RPMI8226 (cell line): ENCODE measurements at regions not wholly inside any gene's neighbourhood (a gene's known extent, or its start where the extent isn't known, plus 50 kb on each side); places are given as distances from the start of the nearest gene placed in this dataset.

Experiments used
- DNase-seq: peaks from one replicate; pipeline ENCODE4 v3.0.0-alpha.2; 2015

GRCh38 chr4:119930546-119930945, 136.1 kb downstream of the MAD2L1 start:
- no peak for DNase-seq

- no peak for DNase-seq
These were observed 144.8 kb downstream of the MAD2L1 start for GRCh38 chr4:119921830-119922229.

DNA sequence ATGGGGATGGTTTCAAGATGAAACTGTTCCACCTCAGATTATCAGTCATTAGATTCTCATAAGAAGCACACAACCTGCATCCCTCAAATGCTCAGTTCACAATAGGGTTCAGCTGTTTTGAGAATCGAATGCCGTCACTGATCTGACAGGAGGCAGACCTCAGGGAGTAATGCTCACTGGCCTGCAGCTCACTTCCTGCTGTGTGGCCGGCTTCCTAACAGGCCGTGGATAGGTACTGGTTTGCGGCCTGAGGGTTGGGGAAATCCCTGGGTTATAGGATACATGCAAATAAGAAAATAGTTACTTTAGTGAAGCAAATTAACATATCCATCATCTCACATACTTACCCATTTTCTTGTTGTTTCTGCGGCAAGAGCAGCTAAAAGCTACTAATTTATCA, 160.4 kb downstream of the MAD2L1 start:
- no peak for DNase-seq

DNA sequence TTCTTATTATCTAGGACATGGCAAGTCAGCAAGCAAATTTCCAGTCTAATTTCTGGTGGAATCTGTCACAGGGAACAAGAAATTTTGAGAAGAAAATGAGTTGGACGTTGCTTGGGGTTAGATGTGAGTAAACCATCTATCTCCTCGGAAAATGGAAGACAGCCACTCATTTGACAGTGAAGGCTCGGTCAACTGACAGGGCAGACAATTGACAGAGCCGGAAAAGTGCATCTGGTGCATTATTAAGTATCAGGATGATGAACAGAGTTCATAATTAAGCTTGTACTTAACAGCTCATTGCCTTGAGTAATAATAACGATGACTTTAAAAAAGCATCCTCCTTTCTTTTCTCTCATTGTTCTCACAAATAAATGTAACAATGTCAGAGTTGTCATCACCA, 168.4 kb downstream of the MAD2L1 start:
- DNase-seq: no peak

DNA sequence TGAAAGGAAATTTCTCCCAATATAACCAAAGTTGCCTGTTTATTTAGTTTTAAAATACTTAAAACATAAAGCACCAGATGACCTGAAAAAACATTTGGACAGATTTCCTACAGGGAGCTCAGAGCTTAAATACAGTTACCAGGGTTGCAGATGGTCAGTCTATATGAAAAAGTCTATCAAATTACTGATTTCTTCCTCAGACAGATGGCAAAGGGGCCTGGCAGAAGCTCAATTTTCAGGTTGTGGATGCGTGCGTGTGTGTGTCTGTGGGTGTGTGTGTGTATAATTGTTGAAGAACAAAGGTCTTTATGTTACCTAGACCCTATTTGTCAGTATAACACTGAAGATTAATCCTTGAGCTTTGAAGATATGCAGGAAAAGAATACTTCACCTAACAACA, 169.4 kb downstream of the MAD2L1 start:
- no peak for DNase-seq

- DNase-seq: no peak
These were observed 171.9 kb downstream of the MAD2L1 start for GRCh38 chr4:119894650-119895208.

DNA sequence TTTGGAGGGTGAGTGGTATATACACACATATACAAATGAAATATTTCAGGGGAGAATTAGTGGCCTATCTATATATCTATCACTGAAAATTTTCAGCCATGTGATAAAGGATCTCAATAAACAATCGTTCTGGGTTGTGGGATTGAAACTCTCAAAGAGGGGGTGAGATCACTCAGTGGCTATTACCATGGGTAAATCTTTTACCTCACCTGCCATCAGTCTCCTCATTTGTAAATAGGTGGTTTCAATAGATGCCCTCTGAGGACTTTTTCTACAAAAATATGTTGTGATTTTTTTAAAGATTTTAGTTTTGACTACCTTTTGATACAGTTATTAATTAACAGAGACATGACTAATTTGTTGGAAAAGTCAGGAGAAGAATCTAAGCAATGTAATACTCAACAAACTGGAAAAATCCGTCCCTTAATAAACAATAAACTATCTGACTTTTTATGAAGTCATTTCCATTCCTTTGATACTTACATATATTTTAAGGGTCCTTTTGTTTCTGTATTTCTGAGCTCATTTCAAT, 192.8 kb downstream of the MAD2L1 start:
- DNase-seq: no peak

DNA sequence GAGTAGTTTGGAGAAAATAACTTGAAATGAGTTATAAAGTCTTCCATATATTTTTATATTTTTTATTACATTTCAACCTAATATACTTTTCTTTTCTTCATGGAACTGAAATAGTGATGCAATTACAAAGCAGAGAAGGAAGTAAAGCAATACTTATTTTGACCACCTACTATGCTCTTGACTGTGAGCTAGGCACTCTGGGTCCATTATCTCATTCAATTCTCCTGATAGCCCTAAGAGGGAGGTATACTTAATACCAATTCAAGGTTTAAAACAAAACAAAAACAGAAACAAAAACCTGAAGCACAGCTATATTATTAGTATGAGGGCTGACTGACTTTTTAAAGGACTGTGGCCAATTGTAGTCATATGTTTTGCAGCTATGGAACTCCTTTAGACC, 193.5 kb downstream of the MAD2L1 start:
- no peak for DNase-seq

DNA sequence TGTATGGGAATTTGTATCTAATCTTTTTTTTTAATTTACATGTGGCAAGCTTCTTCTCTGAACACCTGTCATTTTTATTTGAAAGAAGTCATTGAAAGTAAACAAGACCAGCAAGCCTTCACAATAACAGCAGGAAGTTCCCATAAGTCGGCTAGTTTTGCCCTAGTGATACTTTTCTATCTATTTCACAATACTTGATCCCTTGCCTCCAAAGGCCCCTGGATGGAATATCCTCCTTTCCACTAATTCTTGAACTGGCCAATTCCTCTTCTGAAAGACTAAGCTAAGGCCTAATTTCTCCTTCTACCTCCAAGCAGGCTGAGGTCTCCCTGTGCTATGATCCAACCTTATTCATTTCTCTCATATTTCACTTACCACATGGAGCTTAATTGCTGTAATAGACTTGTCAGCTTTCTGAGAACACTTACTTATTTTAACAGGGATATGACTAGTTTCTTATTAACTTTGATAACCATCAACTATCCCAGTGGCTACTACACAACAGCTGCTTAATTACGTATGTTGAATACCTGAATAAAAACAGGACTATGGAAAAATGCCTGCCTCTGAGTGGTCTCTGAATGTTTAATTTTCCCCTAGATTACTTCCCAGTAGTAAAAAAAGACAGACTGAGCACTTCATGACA, 194.2 kb downstream of the MAD2L1 start:
- DNase-seq: no peak

DNA sequence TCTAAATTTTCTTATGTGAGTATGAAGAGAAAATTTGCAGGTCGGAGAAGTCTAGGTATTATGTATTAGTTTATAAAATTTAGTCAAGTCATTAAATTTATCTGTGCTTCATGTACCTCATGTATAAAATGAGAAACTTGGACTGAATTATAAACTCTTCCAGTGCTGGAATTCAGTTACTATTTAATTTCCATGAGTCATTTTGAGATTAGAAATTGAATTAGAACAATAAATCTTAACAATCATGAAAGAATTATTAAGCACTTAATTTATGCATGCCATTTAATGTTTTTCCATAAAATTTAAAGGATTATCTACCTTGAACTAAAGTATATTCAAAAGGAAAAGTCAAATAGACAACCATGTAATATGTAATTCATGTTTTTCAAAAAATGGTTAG, 195.8 kb downstream of the MAD2L1 start:
- no peak for DNase-seq

GRCh38 chr4:119865789-119866188, 200.9 kb downstream of the MAD2L1 start:
- no peak for DNase-seq

DNA sequence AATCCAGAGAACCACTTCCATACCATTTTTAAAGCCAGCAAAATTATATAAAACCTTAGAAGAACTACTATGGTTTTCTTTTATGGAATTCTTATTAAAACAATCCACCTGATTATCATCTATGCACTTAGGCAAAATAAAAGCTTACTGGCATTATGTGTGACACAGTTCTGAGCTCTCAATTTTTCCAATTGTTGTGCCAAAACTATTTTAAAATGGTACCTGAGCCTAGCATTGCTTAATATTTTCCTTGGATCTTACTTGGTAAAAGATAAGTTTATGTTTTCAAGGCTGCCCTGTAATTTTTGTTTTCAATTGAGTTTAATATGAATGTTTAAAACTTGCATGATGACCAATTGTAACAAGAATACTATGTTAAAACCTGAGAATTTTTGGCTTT, 201.3 kb downstream of the MAD2L1 start:
- DNase-seq: no peak

DNA sequence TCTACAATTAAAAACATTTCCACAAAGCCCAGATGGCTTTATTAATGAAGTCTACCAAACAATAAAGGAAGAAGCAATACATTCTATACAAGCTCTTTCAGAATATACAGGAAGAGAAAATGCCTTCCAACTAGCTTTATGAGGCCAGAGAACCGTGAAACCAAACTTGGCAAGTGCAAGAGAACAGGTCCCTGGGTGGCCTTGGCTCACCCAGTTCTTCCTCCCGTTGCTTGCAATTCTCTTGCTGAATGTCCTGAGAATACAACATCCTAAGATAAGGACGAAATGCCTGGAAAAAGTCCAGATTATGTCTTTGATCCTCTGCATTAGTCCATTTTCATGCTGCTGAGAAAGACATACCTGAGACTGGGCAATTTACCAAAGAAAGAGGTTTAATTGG, 204.9 kb downstream of the MAD2L1 start:
- DNase-seq: no peak

DNA sequence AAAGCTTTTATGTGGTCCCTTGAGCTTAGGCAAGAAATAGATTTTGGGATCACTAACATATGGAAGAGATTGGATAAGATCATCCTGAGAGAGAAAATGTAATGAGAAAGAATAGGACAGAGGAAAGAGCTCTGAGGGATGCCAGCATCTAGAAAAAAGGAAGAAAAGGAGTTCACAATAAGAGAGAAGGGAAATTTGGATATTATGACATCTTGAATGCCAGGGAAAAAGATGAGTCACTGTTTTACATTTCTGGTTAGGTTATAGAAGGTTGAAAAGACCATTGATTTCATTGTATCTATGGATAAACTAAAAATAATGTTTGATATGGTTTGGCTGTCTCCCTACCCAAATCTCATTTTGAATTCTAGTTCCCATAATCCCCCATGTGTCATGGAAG, 208.5 kb downstream of the MAD2L1 start:
- DNase-seq: no peak

DNA sequence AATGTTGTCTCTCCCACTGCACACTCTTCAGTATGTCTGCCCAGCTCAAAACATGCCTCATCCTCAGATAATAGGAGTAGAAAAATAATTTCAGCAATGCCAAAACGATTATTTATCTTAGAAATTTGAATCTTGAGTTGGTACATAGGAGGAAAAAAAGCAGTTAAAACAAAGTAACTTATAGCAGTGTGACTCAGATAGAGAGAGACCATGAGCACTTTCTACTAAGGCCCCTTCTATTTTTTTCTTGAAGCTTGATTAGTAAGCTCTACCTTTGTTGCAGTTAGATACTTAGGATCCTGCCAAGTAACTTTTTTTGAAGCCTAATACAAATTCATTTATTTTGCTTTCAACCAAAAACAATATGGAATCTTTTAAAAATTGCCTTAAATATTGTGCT, 212.3 kb downstream of the MAD2L1 start:
- no peak for DNase-seq

DNA sequence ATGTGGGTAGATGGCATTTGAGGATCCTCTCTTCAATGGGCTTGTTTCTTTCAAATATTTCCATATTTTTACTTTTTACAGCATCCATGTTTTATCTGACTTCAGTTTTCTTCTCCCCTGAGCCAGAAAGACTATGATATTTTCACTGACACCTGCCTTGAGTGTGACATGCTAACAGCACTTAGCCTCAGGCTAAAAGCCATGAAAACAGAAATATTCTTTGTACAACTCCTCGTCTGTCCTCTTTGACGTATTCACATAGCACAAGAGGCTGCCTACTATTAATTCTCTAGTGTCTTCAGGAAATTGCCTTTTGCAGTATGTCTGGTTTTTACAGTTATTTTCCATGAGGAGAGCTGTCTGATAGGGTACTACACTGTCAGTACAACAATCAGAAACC, 215.0 kb downstream of the MAD2L1 start:
- DNase-seq: no peak

GRCh38 chr4:119841361-119841760, 212.8 kb upstream of the PDE5A start:
- no peak for DNase-seq

DNA sequence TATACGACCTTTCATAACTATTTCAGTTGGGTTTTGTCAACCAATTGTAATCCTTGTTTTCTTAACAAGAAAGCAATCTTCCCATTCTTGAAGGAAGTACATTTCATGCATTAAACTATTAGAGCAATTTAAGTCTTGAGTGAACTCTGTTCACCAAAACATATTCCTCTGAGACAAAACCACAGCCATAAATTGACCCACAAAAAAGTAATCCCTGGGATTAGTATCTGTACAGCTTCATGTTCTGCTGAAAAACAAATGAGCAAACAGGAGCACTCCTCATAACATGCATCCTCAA, 207.0 kb upstream of the PDE5A start:
- DNase-seq: no peak

- no peak for DNase-seq
These were observed 206.5 kb upstream of the PDE5A start for GRCh38 chr4:119834906-119835612.

DNA sequence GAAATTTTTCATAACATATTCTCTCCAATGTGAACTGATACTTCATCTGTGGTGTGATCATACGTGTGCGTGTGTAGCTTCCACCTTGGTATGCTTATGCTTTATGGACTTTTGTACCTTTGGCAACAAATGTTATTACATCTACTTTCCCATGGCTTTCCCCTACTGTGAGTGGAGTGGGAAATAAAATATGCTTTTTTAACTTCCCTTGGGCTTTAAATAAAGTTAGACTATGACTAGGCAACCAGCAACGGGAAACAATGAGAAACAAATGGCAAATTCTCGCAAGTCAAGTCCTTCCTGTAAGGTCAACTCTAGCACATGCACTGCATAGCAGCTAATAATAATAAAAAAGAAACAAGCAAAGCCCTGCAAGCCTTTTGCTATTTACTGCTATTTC, 205.0 kb upstream of the PDE5A start:
- no peak for DNase-seq

DNA sequence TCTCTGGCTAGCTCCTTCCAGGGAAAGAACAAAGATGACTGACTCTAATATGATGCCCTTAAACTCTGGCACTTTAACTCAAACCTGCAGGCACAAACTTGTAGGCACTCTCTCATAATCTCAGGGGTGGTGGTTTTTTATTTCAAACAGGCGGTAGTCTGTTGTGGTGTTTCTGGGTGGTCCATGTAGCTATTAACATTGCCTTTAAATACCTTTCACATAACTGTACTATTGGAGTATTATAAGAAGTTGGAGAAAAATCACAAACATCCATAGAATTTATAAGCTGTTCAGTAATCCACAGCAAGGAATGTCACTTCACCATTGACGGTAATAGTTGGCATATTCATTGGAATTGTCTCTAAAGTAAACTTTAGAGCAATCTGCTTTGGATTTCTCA, 204.2 kb upstream of the PDE5A start:
- DNase-seq: no peak

GRCh38 chr4:119829326-119829725, 200.7 kb upstream of the PDE5A start:
- no peak for DNase-seq

DNA sequence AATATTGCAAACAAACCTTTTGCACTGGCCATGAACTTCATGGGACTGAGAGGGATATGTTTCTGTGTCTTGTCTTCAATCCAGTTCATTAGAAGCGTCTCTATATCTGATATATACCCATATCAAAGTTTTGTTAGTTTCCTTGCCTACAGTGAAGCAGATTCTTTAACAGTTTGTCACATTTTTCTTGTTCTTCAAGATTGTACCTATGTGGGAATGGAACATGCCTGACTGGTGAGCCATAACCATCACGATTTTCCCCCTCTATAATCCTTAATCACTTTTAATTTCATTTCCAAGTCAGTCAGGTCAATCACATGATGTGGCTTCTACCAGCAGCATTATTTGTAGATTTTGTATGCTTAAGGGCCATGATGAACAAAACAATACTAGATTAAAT, 197.1 kb upstream of the PDE5A start:
- DNase-seq: no peak

- no peak for DNase-seq
These were observed 195.3 kb upstream of the PDE5A start for GRCh38 chr4:119823891-119824290.

- no peak for DNase-seq
These were observed 194.4 kb upstream of the PDE5A start for GRCh38 chr4:119823045-119823444.
